AG09319 (cell line): ENCODE measurements at regions not wholly inside any gene's neighbourhood (a gene's known extent, or its start where the extent isn't known, plus 50 kb on each side); places are given as distances from the start of the nearest gene placed in this dataset.
"Not testable (repeated sequence)": the region's sequence is repeated elsewhere in the genome, so short reads cannot be mapped to it uniquely, and the experiment has no call there.

Source experiments
- DNase-seq: peaks from one replicate; pipeline ENCODE4 v3.0.0-alpha.2; 2010; ENCODE audit warnings: low read depth; ENCODE audit errors: extremely low read depth
- CTCF ChIP-seq: IDR thresholded peaks from 2 replicates; pipeline ENCODE4 v1.5.1; 2011; ENCODE audit warnings: low read depth, mild to moderate bottlenecking, inconsistent platforms, low read length, moderate library complexity

GRCh38 chr17:33572615-33573014 lies 279.5 kb upstream of the ASIC2 start:
- TF ChIP-seq CTCF: no peak
- no peak for DNase-seq

GRCh38 chr17:33574942-33575445 lies 281.9 kb upstream of the ASIC2 start:
- no peak for TF ChIP-seq CTCF
- DNase-seq: no peak

GRCh38 chr17:33579740-33580139 lies 286.6 kb upstream of the ASIC2 start:
- DNase-seq: not testable (repeated sequence)

- no peak for TF ChIP-seq CTCF
- DNase-seq: no peak
Measured at GRCh38 chr17:33580215-33580614, 287.1 kb upstream of the ASIC2 start.

DNA sequence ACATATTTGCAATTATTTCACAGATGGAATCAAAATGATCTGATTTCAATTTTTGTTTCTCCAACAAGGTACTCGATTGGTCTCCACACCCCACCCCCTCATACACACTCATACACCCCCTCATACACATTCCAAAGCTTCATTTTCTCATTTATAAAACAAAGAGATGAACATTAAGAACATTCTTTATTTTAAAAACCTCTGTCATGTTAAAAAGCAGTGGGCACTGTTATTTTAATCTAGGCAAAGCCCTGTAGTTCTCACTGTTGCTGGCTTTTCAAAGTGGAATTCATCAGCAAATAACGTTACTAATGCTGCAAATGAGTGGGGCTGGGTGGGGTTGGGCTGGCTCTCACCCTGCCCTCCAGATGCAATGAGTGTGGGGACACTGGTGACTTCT lies 289.6 kb upstream of the ASIC2 start:
- TF ChIP-seq CTCF: no peak
- DNase-seq: no peak

- DNase-seq: no peak
- TF ChIP-seq CTCF: no peak
Measured at GRCh38 chr17:33583518-33584417, 290.7 kb upstream of the ASIC2 start.

GRCh38 chr17:33593991-33594390 lies 300.9 kb upstream of the ASIC2 start:
- no peak for TF ChIP-seq CTCF
- DNase-seq: no peak
